Iris pigment epithelial cell (primary cell): ENCODE measurements at regions not wholly inside any gene's neighbourhood (a gene's known extent, or its start where the extent isn't known, plus 50 kb on each side); places are given as distances from the start of the nearest gene placed in this dataset.
"Not testable (repeated sequence)": the region's sequence is repeated elsewhere in the genome, so short reads cannot be mapped to it uniquely, and the experiment has no call there.

ENCODE experiments used
- DNase-seq: peaks from one replicate; pipeline ENCODE4 v3.0.0-alpha.2; 2011; ENCODE audit warnings: low read depth

DNA sequence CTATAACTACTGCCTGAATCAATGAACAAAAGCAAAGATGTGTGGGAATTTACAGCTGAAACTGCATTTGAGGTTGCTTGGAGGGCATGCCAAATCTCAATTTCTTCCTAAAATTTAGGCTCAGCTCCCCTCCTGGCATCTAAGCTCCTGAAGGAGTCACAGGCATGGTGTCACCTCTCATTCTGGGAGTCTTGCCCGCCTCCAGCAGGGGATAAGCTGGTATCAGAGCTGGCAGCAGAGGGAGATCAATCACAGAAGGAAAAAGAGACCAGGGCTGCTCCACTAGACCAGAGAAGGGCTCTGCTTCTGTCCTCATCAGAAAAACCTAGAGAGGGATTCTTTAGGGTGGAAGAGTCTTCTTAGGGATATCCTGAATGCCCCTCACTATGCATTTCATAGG, 150.4 kb upstream of the SLC6A11 start:
- no peak for DNase-seq

GRCh38 chr3:10666621-10667020, 149.4 kb upstream of the SLC6A11 start:
- no peak for DNase-seq

DNA sequence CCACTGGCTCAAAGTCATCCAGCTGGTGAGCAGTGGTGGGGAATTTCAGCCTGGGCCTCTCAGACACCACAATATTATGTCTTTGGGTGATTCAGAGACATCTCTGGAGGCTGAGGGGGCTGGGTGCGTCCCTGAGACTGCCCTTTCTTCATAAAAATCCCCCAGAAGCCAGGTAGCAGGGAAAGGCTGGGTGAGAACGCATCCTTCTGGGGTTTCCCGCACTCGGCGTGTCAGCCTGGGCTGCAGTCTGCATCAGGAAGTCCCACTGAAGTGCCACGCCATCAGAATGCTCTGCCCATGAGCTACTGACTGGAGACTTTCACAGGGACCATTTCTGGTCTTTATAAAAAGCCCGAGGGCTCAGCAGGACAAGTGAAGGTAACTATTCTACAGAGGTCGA, 148.8 kb upstream of the SLC6A11 start:
- no peak for DNase-seq

DNA sequence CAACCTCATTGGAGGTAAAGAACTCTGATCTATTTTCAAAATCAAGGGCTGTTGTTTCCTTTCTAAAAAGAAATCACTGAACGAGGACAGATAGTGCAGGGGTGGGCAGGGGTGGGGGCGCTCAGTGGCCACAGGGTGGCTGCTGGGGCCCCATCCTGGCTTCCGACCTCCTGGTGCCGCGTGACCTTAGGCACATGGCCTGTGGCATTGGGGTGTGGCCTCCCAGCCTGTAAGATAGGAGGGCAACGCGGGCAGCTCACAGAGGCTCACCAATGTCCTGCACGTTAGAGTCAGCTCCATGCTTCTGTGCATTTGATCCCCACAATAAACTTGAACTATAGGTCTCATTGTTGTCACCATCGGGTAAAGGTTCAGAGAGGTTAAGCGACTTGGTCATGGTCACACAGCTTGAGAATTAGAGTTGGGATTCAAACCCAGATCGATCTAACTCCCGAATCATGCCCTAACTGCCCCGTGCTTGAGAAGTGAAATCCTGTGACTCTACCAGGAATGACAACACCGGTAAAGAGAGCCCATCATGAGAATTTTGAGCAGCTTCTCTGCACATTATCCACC, 148.0 kb upstream of the SLC6A11 start:
- no peak for DNase-seq

GRCh38 chr3:10669490-10670048, 146.5 kb upstream of the SLC6A11 start:
- DNase-seq: no peak

- no peak for DNase-seq
Observed at GRCh38 chr3:10672422-10672821, 143.6 kb upstream of the SLC6A11 start.

GRCh38 chr3:10674578-10674977, 141.4 kb upstream of the SLC6A11 start:
- no peak for DNase-seq

DNA sequence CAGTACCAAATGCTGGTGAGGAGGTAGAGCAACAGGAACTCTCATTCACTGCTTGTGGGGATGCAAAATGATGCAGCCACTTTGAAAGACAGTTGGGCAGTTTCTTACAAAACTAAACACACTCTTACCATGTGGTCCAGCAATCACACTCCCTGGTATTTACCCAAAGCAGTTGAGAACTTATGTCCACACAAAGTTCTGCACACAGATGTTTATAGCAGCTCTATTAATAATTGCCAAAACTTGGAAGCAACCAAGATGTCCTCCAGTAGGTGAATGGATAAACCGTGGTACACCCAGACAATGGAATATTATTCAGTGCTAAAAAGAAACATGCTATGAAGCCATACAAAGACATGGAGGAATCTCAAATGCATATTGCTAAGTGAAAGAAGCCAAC, 139.1 kb upstream of the SLC6A11 start:
- DNase-seq: no peak

GRCh38 chr3:10678796-10679376, 137.1 kb upstream of the SLC6A11 start:
- no peak for DNase-seq

DNA sequence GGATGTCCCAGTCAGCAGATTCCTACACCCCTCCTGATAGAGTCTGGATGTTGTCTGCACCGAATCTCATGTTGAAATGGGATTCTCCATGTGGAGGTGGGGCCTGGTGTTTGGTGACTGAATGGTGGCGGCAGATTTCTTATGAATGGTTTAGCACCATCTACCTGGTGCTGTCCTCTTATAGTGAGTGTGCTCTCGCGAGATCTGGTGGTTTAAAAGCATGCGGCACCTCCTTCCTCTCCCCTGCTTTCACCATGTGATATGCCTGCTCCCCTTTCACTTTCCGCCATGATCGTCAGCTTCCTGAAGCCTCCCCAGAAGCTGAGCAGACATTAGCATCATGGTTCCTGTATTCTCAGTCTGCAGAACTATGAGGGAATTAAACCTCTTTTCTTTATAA, 135.2 kb upstream of the SLC6A11 start:
- no peak for DNase-seq

DNA sequence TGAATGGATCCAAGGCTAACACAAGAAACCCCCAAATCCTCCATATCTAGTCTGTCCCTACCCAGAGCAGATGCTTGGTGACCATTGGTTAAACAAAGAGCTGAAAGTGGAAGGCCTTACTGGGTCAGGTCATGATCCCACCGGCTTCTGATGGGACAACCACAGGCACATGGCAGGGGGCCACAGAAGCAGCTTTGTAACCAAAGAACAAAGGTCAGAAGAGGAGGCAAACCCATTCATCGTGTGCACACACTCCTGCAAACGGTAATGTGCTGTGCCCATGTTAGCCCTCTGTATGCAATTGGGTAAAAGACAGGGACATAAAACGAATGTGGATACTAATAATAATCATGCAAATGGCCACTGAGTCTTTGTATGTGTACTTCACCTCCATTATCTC, 133.3 kb upstream of the SLC6A11 start:
- DNase-seq: no peak

GRCh38 chr3:10683106-10683505, 132.9 kb upstream of the SLC6A11 start:
- DNase-seq: peak; percentile 6

DNA sequence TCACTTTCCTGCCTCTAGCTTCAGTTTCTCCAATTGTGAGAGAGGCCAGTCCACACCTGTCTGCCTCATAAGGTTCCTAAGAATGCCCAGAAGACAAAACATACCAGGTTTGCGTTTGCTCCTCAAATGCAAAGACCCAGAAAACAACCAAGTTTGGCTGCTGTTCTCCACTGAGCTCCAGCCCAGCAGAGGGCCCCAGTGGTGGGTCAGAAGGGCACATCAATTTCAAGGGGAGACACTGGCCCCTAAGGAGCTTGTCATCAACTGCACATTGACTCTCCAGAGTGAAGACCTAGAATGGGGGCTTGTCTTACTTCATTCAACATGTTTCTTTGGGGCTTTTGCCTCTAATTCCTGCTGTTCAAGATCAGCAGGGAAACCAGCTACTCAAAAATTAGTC, 127.9 kb upstream of the SLC6A11 start:
- no peak for DNase-seq

- DNase-seq: no peak
Observed at GRCh38 chr3:10688548-10689172, 127.4 kb upstream of the SLC6A11 start.

- DNase-seq: no peak
Observed at GRCh38 chr3:10692039-10692622, 123.9 kb upstream of the SLC6A11 start.

DNA sequence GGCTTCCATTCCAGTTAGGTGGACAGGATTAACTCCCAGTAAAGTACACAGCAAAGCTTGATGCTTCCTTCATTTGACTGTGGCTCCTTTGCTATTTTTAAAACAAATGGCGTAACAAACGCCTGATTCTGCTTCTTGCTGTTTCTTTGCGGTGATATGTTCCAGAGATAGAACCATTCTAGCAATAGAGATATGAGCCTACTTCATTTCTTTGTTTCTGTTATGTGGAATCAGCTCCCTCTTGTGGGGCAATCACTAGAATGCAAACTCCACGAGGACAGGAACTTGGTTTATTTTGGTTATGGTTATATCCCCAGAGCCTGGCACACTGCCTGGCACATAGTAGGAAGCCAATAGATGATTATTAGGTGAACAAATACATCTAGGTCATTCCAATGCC, 122.6 kb upstream of the SLC6A11 start:
- DNase-seq: peak; percentile 16

GRCh38 chr3:10694179-10694578, 121.8 kb upstream of the SLC6A11 start:
- DNase-seq: no peak

DNA sequence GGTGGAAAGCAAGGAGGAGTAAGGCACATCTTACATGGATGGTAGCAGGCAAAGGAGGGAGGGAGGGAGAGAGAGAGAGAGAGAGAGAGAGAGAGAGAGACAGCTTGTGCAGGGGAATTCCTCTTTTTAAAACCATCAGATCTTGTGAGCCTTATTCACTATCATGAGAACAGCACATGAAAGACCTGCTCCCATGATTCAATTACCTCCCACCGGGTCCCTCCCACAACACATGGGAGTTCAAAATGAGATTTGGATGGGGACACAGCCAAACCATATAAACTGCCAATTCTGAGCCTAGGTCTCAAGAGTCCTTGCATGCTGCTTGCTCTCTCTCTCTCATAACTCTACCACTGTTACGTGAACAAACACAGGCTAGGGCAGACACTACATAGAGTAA, 120.8 kb upstream of the SLC6A11 start:
- DNase-seq: not testable (repeated sequence)

DNA sequence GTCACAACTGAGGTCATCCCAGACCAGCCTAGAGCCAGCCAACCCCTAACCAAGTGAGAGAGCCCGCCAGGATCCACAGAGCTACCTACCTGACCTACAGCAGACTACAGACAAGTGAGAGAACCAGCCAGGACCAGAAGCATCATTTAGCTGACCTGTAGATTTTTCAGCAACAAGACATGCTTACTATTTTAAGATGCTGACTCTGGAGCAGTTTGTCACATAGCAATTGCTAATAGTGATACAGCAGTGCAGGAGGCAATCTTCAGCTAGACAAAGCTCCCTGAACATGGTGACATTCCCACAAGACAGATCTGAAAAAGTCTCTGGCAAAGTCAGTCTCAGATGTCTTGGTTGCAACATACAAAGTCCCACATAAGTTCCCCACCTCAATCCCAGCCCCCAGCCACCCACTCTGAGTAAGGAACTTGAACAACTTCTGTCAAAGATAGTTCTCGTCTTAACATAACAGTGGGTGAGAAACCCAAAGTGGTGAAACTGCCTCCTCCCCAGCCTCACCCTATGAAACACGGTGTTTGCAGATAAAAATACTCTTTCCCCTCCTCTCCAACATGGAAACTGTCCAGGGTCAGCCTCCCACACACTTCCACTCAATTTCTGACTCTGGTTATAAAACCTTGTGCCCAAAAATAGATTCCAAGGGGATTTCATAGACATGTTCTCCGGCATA, 120.3 kb upstream of the SLC6A11 start:
- DNase-seq: no peak

GRCh38 chr3:10697918-10698317, 118.1 kb upstream of the SLC6A11 start:
- DNase-seq: peak; percentile 26

- no peak for DNase-seq
Observed at GRCh38 chr3:10700821-10701220, 115.2 kb upstream of the SLC6A11 start.

DNA sequence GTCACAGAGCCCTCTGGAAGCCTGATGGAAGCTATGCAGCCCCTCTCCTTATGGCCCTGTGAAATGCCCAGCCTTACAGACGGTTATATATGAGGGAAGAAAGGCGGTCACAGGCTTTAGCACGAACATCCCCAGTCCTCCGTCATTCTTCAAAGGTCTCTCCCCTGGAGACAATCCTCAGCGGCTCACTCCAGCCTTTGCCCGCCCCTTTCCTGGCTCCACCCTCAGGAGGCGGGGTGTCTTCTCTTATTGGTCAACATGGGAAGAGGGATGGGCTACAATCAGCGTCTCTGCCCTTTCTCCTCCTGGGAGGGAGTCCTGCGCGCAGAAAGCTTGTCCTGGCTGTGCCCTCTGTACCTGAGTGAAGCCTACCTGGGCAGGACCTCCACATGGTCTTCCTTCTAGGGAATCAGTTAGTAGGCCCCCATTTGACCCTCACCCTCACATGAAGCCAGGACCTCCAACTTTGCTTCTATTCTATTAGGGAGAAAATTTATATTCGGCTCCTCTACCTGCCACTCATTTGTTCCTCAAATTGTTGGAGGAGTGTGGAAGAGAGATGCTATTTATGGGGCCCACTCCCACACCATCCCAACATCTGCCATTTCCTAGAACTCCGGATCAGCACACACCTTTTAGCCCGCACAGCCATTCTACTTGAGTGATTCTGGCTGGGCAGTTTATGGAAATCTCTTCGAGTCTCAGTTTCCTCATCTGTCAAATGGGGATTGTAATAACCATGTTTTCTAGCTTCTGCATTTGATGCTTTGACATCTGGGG, 112.9 kb upstream of the SLC6A11 start:
- DNase-seq: peak; percentile 18
